Left kidney (tissue), 1 donor: ENCODE measurements at regions not wholly inside any gene's neighbourhood (a gene's known extent, or its start where the extent isn't known, plus 50 kb on each side); places are given as distances from the start of the nearest gene placed in this dataset.

Experiments used
- DNase-seq: peaks from one replicate; pipeline ENCODE4 v3.0.0-alpha.2; 2013

DNA sequence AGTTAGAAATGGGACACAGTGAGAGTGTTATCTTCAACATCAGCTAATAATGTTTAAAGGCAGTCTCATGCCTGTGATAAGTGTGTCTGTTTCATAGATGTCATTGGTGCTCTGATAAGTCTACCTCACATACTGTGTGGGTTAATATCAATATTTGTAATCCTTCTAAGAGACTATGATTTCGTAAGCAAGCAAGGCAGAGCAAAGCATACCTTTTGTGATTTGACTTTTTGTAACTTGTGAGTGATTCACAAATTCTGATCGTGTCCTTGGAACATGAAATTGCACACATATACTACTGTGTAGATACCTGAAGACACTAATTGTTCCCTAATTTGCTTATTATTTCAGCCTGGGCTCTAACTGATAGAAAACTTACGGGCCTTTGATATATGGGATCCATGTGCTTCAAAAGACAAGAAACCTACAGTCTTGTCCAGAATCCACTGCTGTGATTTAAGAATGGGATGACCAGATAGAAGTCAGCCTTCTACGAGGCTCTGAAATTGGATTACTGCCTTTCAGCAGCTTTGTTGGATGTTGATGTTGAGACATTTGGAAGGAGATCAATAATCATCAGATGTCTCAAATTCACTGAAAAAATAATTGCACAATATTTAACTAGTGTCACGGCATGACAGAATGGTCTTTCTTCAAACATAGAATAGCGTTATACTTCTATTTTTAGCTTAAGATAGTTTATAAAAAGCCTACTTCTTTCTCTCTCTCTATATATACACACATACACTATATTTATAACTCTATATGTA, 63.2 kb upstream of the KLF6 start:
- DNase-seq: no peak

DNA sequence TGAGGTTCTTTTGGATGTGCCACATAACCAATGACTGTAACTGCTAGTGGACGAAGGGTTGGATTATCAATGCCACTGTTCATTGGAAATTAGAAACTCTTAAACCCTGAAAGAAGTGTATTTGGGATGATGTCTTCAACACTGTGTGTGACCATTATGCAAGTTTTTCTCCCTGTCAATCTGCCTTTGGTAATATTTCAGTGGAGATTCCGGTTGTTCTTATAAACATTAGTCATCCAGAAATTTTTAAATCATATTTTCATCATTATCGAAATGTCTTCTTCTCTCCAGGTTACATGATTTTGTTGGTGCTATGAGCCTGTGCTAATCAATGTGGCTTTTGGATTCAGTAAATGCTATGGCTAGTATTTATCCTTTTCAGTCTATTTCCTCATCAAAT, 61.7 kb upstream of the KLF6 start:
- no peak for DNase-seq

DNA sequence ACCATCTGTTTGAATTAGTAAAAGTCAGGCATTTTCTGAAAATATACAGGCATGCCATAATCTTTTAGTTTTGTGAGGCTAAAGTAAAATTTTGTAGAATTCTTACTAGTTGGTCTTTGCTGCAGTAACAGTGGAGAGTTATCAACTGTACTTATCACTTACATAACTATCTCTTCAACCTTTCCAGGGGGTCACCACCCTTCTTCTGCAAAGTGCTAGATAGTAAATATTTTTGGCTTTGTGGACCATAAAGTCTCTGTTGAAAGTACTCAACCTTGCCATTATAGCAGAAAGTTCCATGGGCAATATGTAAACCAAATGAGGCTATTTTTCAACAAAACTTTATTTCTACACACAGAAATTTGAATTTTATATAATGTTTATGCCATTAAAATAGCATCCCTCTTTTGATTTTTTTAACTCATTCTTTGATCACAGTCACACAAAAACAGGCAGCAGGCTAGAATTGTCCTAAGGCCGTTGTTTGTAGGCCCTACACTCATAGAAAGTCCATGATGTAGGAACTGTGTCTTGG, 59.5 kb upstream of the KLF6 start:
- DNase-seq: no peak

DNA sequence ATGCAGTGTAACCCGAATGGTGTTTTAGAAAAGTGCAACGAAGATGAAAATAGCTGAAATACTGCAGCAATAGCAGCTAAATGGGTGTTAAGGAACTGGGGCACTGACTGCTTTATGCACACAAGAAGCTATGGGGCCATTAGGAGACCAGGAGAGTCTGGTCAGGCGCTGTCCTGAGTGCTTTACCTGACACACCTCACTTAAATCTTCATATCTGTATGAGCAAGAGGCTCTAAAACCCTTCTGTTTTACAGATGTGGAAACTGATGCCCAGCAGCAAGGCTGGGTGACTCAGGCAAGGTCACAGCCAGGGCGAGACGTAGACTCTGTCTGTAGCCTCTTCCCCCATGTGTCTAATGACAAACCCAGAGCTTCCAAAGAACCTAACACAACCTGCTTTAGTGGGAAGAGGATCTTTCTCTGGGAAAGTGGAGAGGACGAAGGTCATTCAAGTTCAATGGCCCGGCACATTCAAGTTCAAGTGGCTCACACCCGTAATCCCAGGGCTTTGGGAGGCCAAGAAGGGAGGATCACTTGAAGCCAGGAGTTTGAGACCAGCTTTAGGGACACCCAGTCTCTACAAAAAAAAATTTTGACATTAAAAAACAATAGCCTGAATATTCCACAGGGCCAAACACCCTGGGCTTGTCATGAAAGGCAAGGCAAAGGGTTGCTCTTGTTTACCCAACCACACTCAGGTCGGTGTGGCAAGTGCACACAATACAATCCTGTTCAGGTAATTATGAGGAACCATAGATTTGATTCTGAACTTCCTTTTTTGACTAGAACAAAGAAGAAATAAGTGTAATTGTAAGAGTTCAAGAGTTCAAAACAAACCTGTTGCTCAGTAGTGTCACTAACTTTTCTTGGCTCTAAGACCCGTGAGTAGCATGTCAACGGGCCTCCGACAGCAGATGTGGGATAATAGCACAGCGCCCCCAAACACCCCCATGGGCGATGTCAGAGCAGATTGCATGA, 53.7 kb upstream of the KLF6 start:
- no peak for DNase-seq

DNA sequence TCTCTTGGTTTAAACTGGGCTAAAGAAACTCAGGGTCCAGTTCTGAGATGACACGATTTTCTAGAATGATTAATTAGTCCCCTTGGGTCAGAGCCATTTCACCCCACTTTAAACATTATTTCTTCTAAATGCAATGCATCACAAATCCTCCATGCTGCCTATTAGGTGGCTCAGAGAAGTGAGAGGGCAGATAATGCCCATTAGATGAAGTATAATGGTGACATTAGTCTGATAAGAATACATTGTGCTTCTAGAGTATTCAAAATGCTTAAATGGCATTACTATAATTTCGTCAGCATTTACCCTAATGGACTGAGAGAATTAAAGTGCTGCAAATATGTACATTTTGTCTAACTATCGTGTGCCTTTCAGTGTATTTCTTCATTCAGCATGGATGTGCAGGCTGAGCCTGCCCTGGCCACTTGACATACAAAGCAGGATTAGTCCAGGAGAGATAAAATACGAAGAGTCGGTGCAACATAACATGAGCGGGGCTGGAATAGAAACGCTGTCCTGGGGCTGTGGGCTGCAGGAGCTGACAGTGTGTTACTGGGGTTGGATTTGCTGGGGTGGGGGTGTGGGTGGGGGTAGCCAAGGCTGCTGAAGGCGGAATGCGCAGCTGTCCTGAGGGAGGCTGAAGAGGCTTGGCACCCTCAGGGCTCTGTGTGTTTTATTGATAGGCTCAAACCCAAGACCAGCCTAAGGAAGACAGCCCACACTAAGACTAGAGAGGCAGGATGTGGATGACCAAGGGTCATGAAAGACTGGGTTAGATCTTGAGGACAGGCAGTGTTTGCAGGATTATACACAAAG, 52.8 kb upstream of the KLF6 start:
- DNase-seq: no peak

DNA sequence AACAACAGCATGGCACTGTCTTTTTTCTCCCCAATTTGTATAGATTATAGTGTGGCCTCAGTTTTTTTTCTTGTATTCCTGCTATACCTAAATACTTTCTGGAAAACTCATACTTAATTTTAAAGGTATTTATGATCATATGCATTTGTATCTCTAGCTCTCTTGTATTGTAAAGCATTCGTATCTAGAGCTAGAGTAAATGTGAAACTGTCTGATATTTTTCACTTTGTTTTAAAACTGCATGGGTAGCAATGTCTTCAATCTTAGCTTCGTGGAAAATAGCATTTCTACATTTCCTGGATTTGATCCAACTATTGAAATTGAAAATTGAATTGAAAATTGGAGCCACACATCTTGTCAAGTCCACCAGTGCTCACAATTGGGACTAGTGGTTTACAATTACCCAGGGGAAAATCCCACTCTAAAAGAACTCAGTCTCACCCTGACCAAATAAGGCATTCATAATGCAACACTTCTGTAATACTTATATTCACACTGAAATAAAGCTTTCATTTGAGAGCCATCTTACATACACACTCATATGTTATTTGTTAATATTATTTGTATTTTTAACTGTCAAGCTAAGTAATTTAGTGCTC, 51.3 kb upstream of the KLF6 start:
- no peak for DNase-seq

DNA sequence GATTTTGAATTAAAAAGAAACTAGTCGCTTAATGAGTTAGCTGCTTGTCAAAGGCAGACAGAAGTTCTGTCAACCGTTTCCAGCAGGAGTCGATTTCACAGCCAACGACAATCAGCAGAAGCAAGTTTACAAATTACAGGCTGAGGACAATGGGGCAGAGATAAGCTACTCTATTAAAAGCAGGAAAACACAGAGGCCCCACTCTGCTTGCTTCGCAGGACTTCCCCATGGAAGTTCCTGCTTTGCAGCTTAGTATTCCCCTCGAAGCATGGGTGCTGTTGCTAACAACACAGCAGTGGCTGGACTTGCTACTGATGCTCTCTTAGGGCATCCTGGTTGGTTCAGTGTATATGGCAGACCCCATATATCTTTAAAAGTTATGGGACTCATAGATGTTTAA, 50.8 kb upstream of the KLF6 start:
- no peak for DNase-seq

DNA sequence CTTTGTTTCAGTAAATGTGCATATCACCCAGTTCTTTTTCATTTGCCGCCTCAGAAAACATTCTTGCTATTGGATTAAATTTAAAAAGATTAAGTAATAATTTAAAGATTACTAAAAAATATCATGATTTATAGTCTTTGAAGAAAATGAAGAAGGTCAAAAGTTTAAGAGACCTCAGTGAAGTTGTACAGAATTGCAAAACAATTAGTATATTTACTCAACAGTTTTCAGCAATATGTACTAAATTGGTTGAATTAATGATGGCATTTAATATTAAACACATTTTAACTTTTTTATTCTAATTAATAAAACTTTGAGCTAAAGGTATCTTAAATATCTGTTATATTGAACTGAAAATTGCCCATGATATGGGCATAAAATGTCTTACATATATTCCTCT, 49.9 kb upstream of the KLF6 start:
- DNase-seq: no peak
